ENCODE measurements at regions not wholly inside any gene's neighbourhood (a gene's known extent, or its start where the extent isn't known, plus 50 kb on each side); places are given as distances from the start of the nearest gene placed in this dataset.
"Not testable (repeated sequence)": the region's sequence is repeated elsewhere in the genome, so short reads cannot be mapped to it uniquely, and the experiment has no call there.

DNA sequence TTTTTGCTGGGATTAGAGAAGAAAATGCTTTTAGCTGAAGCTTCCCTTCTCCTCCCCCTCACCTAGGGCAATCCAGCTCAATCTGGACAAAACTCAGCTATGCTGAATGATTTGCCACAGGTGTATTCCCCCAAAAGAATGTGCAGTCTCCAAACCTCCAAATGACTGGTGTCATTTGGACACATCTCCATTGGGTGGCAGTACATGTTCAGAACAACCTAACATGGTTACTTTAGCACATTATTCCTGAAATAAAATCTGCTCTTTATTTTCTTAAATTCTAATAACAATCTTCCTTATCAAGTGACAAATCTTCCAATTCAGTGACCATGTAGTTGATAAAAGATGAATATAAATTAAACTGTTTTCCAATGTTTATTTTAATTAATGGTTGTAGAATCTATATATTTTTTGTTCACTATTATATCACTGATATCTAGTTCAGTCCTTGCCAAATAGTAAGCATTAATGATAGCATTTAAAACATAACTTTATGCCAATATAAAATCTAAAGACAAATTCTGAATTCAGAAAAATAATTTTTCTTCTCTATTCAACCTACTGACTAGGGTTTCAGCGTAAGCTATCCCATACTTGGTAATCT is 61.3 kb upstream of the MOCS2 start:
- no peak overlapping the region for H3K4me3 Mint-ChIP-seq

GRCh38 chr5:53172073-53172472 is 62.5 kb upstream of the MOCS2 start:
- not testable (repeated sequence) for H3K27ac Mint-ChIP-seq; H3K4me1 ChIP-seq (ENCODE audit: control insufficient read depth, insufficient read depth, low read length, poor library complexity, severe bottlenecking); H3K9me3 Mint-ChIP-seq; H3K36me3 Mint-ChIP-seq; ATAC-seq (ENCODE audit: low read depth in 2 of 2); DNase-seq; H3K4me1 Mint-ChIP-seq; H3K27me3 ChIP-seq (ENCODE audit: control insufficient read depth, insufficient read depth, low read length); H3K4me3 Mint-ChIP-seq; H3K4me3 ChIP-seq (ENCODE audit: low read depth, low read length); H3K27ac ChIP-seq (ENCODE audit: insufficient read depth, low read length, poor library complexity, severe bottlenecking); H3K36me3 ChIP-seq (ENCODE audit: control insufficient read depth, insufficient read depth, low read length); H3K9me3 ChIP-seq (ENCODE audit: control insufficient read depth in 2 of 2, low read length in 2 of 2)
- H3K27me3 Mint-ChIP-seq = peaks cover 11% of the 10 kb centered on the region

More for the DNA sequence above, 61.3 kb upstream of the MOCS2 start:
- Mint-ChIP-seq H3K4me1 (no peaks in the 10 kb centered on the region), H3K27ac (no peak overlapping the region), H3K36me3 (no peaks in the 10 kb centered on the region), H3K27me3 (peaks cover 20% of the 10 kb centered on the region), H3K9me3 (peaks cover 0 to 7% (median 0%) of the 10 kb centered on the region in 7 donors)
- H3K9me3 ChIP-seq (ENCODE audit: control insufficient read depth in 2 of 2, low read length in 2 of 2) = no peaks in the 10 kb centered on the region
- H3K27ac ChIP-seq (ENCODE audit: insufficient read depth, low read length, poor library complexity, severe bottlenecking) = no peak overlapping the region
- DNase-seq = peak in 1 of 3 donors; percentile 2
- H3K4me3 ChIP-seq (ENCODE audit: low read depth, low read length) = no peak overlapping the region
- no peak for ATAC-seq (ENCODE audit: low read depth in 2 of 2)
- H3K36me3 ChIP-seq (ENCODE audit: control insufficient read depth, insufficient read depth, low read length) = no peaks in the 10 kb centered on the region
- no peaks in the 10 kb centered on the region for H3K4me1 ChIP-seq (ENCODE audit: control insufficient read depth, insufficient read depth, low read length, poor library complexity, severe bottlenecking)
- no peaks in the 10 kb centered on the region for H3K27me3 ChIP-seq (ENCODE audit: control insufficient read depth, insufficient read depth, low read length)

DNA sequence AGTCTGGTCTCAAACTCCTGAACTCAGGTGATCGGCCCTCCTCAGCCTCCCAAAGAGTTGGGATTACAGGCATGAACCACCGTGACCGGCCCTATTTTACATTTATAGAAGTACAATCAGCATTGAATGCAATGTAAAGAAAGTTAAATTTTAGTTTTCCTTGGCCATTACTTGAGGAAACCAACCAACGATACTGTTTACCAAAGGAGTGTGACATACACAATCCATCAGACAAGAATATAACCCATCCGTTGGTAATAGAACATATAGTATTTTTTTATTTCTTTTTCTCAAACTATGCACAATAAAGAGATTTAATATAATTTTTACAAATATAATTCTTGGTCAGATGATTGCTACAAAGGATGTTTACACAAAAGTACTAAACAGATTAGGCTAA is 63.1 kb upstream of the MOCS2 start:
- Histone ChIP-seq H3K27me3 (ENCODE audit: control insufficient read depth, insufficient read depth, low read length) (peaks cover 2% of the 10 kb centered on the region), H3K4me3 (ENCODE audit: low read depth, low read length) (no peak overlapping the region), H3K4me1 (ENCODE audit: control insufficient read depth, insufficient read depth, low read length, poor library complexity, severe bottlenecking) (no peaks in the 10 kb centered on the region), H3K9me3 (ENCODE audit: control insufficient read depth in 2 of 2, low read length in 2 of 2) (no peaks in the 10 kb centered on the region), H3K36me3 (ENCODE audit: control insufficient read depth, insufficient read depth, low read length) (no peaks in the 10 kb centered on the region), H3K27ac (ENCODE audit: insufficient read depth, low read length, poor library complexity, severe bottlenecking) (no peak overlapping the region)
- peaks cover 8% of the 10 kb centered on the region for H3K27me3 Mint-ChIP-seq
- ATAC-seq (ENCODE audit: low read depth in 2 of 2) = no peak
- DNase-seq = no peak
- H3K27ac Mint-ChIP-seq = no peak overlapping the region
- H3K4me3 Mint-ChIP-seq = no peak overlapping the region
- H3K36me3 Mint-ChIP-seq = no peaks in the 10 kb centered on the region
- H3K4me1 Mint-ChIP-seq = no peaks in the 10 kb centered on the region
- H3K9me3 Mint-ChIP-seq = peaks cover 0 to 7% (median 0%) of the 10 kb centered on the region in 7 donors

- ATAC-seq (ENCODE audit: low read depth in 2 of 2) (no peak), DNase-seq (no peak)
- Histone ChIP-seq H3K36me3 (ENCODE audit: control insufficient read depth, insufficient read depth, low read length) (no peaks in the 10 kb centered on the region), H3K27me3 (ENCODE audit: control insufficient read depth, insufficient read depth, low read length) (peaks cover 2% of the 10 kb centered on the region), H3K9me3 (ENCODE audit: control insufficient read depth in 2 of 2, low read length in 2 of 2) (no peaks in the 10 kb centered on the region), H3K27ac (ENCODE audit: insufficient read depth, low read length, poor library complexity, severe bottlenecking) (no peak overlapping the region), H3K4me3 (ENCODE audit: low read depth, low read length) (no peak overlapping the region), H3K4me1 (ENCODE audit: control insufficient read depth, insufficient read depth, low read length, poor library complexity, severe bottlenecking) (no peaks in the 10 kb centered on the region)
- H3K4me3 Mint-ChIP-seq = no peak overlapping the region
- H3K27ac Mint-ChIP-seq = no peak overlapping the region
- peaks cover 8% of the 10 kb centered on the region for H3K27me3 Mint-ChIP-seq
- no peaks in the 10 kb centered on the region for H3K36me3 Mint-ChIP-seq
- peaks cover 0 to 7% (median 0%) of the 10 kb centered on the region in 7 donors for H3K9me3 Mint-ChIP-seq
- H3K4me1 Mint-ChIP-seq = no peaks in the 10 kb centered on the region
Measured at GRCh38 chr5:53173083-53173482, 63.5 kb upstream of the MOCS2 start.

DNA sequence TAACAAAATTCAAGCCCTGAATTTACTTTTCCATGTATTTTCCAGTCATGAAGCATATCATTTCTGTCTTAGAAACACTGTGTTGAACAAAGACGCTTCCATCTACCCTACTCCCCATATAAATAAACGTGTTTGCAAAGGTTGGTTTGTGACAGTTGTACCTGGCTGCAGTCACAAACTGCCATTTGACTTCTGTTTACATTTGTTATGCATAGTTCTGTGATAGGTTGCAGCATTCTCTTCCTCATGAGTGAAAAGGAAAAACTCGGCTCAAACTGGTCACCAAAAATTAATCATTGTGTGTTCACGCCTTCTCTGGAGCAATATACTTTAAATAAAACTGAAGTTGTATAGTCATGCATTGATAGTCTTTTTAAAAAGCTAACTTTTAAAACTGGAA is 69.3 kb upstream of the MOCS2 start:
- no peaks in the 10 kb centered on the region for H3K36me3 ChIP-seq (ENCODE audit: control insufficient read depth, insufficient read depth, low read length)
- no peak for ATAC-seq (ENCODE audit: low read depth in 2 of 2)
- no peaks in the 10 kb centered on the region for H3K36me3 Mint-ChIP-seq

GRCh38 chr5:53179691-53180090 is 70.1 kb upstream of the MOCS2 start:
- Mint-ChIP-seq H3K4me3 (no peak overlapping the region), H3K36me3 (no peaks in the 10 kb centered on the region), H3K4me1 (no peaks in the 10 kb centered on the region), H3K27me3 (peaks cover 4% of the 10 kb centered on the region), H3K27ac (no peak overlapping the region), H3K9me3 (peaks cover 0 to 7% (median 0%) of the 10 kb centered on the region in 7 donors)
- Histone ChIP-seq H3K4me3 (ENCODE audit: low read depth, low read length) (no peak overlapping the region), H3K36me3 (ENCODE audit: control insufficient read depth, insufficient read depth, low read length) (no peaks in the 10 kb centered on the region), H3K4me1 (ENCODE audit: control insufficient read depth, insufficient read depth, low read length, poor library complexity, severe bottlenecking) (no peaks in the 10 kb centered on the region), H3K9me3 (ENCODE audit: control insufficient read depth in 2 of 2, low read length in 2 of 2) (no peaks in the 10 kb centered on the region), H3K27me3 (ENCODE audit: control insufficient read depth, insufficient read depth, low read length) (peaks cover 2% of the 10 kb centered on the region), H3K27ac (ENCODE audit: insufficient read depth, low read length, poor library complexity, severe bottlenecking) (no peak overlapping the region)
- ATAC-seq (ENCODE audit: low read depth in 2 of 2) (no peak), DNase-seq (no peak)

More for the DNA sequence above, 69.3 kb upstream of the MOCS2 start:
- Mint-ChIP-seq H3K9me3 (peaks cover 0 to 7% (median 0%) of the 10 kb centered on the region in 7 donors), H3K27me3 (peaks cover 8% of the 10 kb centered on the region), H3K27ac (no peak overlapping the region), H3K4me3 (no peak overlapping the region), H3K4me1 (no peaks in the 10 kb centered on the region)
- H3K4me3 ChIP-seq (ENCODE audit: low read depth, low read length) = no peak overlapping the region
- H3K27me3 ChIP-seq (ENCODE audit: control insufficient read depth, insufficient read depth, low read length) = peaks cover 2% of the 10 kb centered on the region
- H3K27ac ChIP-seq (ENCODE audit: insufficient read depth, low read length, poor library complexity, severe bottlenecking) = no peak overlapping the region
- H3K9me3 ChIP-seq (ENCODE audit: control insufficient read depth in 2 of 2, low read length in 2 of 2) = no peaks in the 10 kb centered on the region
- H3K4me1 ChIP-seq (ENCODE audit: control insufficient read depth, insufficient read depth, low read length, poor library complexity, severe bottlenecking) = no peaks in the 10 kb centered on the region
- DNase-seq = no peak

- Mint-ChIP-seq H3K4me1 (no peaks in the 10 kb centered on the region), H3K9me3 (peaks cover 0 to 5% (median 0%) of the 10 kb centered on the region in 7 donors), H3K36me3 (no peaks in the 10 kb centered on the region), H3K27me3 (peaks cover 4% of the 10 kb centered on the region), H3K4me3 (no peak overlapping the region), H3K27ac (no peak overlapping the region)
- Histone ChIP-seq H3K4me1 (ENCODE audit: control insufficient read depth, insufficient read depth, low read length, poor library complexity, severe bottlenecking) (no peaks in the 10 kb centered on the region), H3K4me3 (ENCODE audit: low read depth, low read length) (no peak overlapping the region), H3K9me3 (ENCODE audit: control insufficient read depth in 2 of 2, low read length in 2 of 2) (no peaks in the 10 kb centered on the region), H3K27me3 (ENCODE audit: control insufficient read depth, insufficient read depth, low read length) (peaks cover 2% of the 10 kb centered on the region), H3K36me3 (ENCODE audit: control insufficient read depth, insufficient read depth, low read length) (no peaks in the 10 kb centered on the region), H3K27ac (ENCODE audit: insufficient read depth, low read length, poor library complexity, severe bottlenecking) (no peak overlapping the region)
- no peak for ATAC-seq (ENCODE audit: low read depth in 2 of 2)
- DNase-seq = no peak
Measured at GRCh38 chr5:53180538-53180937, 71.0 kb upstream of the MOCS2 start.

- Histone ChIP-seq H3K27me3 (ENCODE audit: control insufficient read depth, insufficient read depth, low read length) (peaks cover 2% of the 10 kb centered on the region), H3K4me1 (ENCODE audit: control insufficient read depth, insufficient read depth, low read length, poor library complexity, severe bottlenecking) (no peaks in the 10 kb centered on the region), H3K9me3 (ENCODE audit: control insufficient read depth in 2 of 2, low read length in 2 of 2) (no peaks in the 10 kb centered on the region), H3K4me3 (ENCODE audit: low read depth, low read length) (no peak overlapping the region), H3K27ac (ENCODE audit: insufficient read depth, low read length, poor library complexity, severe bottlenecking) (no peak overlapping the region), H3K36me3 (ENCODE audit: control insufficient read depth, insufficient read depth, low read length) (no peaks in the 10 kb centered on the region)
- Mint-ChIP-seq H3K4me1 (no peaks in the 10 kb centered on the region), H3K27me3 (peaks cover 4% of the 10 kb centered on the region), H3K27ac (no peak overlapping the region), H3K9me3 (peaks cover 0 to 5% (median 0%) of the 10 kb centered on the region in 7 donors), H3K4me3 (no peak overlapping the region), H3K36me3 (no peaks in the 10 kb centered on the region)
- no peak for ATAC-seq (ENCODE audit: low read depth in 2 of 2)
- DNase-seq = no peak
Measured at GRCh38 chr5:53180991-53181390, 71.4 kb upstream of the MOCS2 start.

All from CD4-positive, CD25-positive, alpha-beta regulatory T cell (primary cell).